H9 (cell line): ENCODE measurements at regions not wholly inside any gene's neighbourhood (a gene's known extent, or its start where the extent isn't known, plus 50 kb on each side); places are given as distances from the start of the nearest gene placed in this dataset.

Source experiments
- DNase-seq: peaks from one replicate; pipeline ENCODE4 v3.0.0-alpha.2; 2017
- H2AFZ ChIP-seq: one replicate; pipeline ENCODE4 v1.6.1; 2013; ENCODE audit warnings: mild to moderate bottlenecking, low read length, control low read depth, moderate library complexity
- H2AK5ac ChIP-seq: 2 replicates; pipeline ENCODE4 v1.6.1; 2013; ENCODE audit warnings: low read length, control low read depth, mixed read lengths; ENCODE audit not compliant: insufficient read length
- H2BK120ac ChIP-seq: one replicate; pipeline ENCODE4 v1.6.1; 2013; ENCODE audit warnings: low read depth, mild to moderate bottlenecking, low read length, control low read depth, inconsistent platforms; ENCODE audit not compliant: poor library complexity, severe bottlenecking
- H2BK12ac ChIP-seq: 2 replicates; pipeline ENCODE4 v1.6.1; 2013; ENCODE audit warnings: low read length, control low read depth, mixed read lengths, low read depth; ENCODE audit not compliant: insufficient read length
- H2BK15ac ChIP-seq: 2 replicates; pipeline ENCODE4 v1.6.1; 2013; ENCODE audit warnings: low read depth, low read length, control low read depth
- H2BK20ac ChIP-seq: one replicate; pipeline ENCODE4 v1.6.1; 2013; ENCODE audit warnings: low read depth, mild to moderate bottlenecking, low read length, control low read depth, inconsistent platforms; ENCODE audit not compliant: poor library complexity, severe bottlenecking
- H2BK5ac ChIP-seq: 2 replicates; pipeline ENCODE4 v1.6.1; 2013; ENCODE audit warnings: low read length, control low read depth, mixed read lengths; ENCODE audit not compliant: insufficient read length
- H3K14ac ChIP-seq: 2 replicates; pipeline ENCODE4 v1.6.1; 2013; ENCODE audit warnings: low read length, control low read depth; ENCODE audit not compliant: insufficient read depth
- H3K18ac ChIP-seq: 2 replicates; pipeline ENCODE4 v1.6.1; 2013; ENCODE audit warnings: low read depth, mild to moderate bottlenecking, mixed read lengths, low read length, control low read depth; ENCODE audit not compliant: insufficient read length
- H3K23ac ChIP-seq: 2 replicates; pipeline ENCODE4 v1.6.1; 2013; ENCODE audit warnings: low read length, control low read depth, mixed read lengths, low read depth; ENCODE audit not compliant: insufficient read length
- H3K23me2 ChIP-seq: 2 replicates; pipeline ENCODE4 v1.6.1; 2013; ENCODE audit warnings: low read depth, mild to moderate bottlenecking, mixed read lengths, low read length, control low read depth; ENCODE audit not compliant: insufficient read length, poor library complexity, severe bottlenecking
- H3K27ac ChIP-seq: 2 replicates; pipeline ENCODE4 v1.5.1; 2013; ENCODE audit warnings: low read length, control low read depth, mixed read lengths, low read depth; ENCODE audit not compliant: insufficient read length
- H3K27me3 ChIP-seq: 2 replicates; pipeline ENCODE4 v1.6.1; 2013; ENCODE audit warnings: low read length, control low read depth, inconsistent platforms; ENCODE audit not compliant: insufficient read depth
- H3K4ac ChIP-seq: 2 replicates; pipeline ENCODE4 v1.6.1; 2013; ENCODE audit warnings: low read depth, mild to moderate bottlenecking, control low read depth, inconsistent platforms, low read length, moderate library complexity
- H3K4me1 ChIP-seq: 2 replicates; pipeline ENCODE4 v1.6.1; 2013; ENCODE audit warnings: low read length, control low read depth, inconsistent platforms; ENCODE audit not compliant: insufficient read depth
- H3K4me2 ChIP-seq: 2 replicates; pipeline ENCODE4 v1.6.1; 2013; ENCODE audit warnings: low read length, control low read depth, mixed read lengths; ENCODE audit not compliant: insufficient read length, insufficient read depth
- H3K56ac ChIP-seq: 2 replicates; pipeline ENCODE4 v1.6.1; 2013; ENCODE audit warnings: low read depth, mild to moderate bottlenecking, mixed read lengths, low read length, control low read depth; ENCODE audit not compliant: insufficient read length
- H3K79me1 ChIP-seq: 2 replicates; pipeline ENCODE4 v1.6.1; 2013; ENCODE audit warnings: low read depth, mild to moderate bottlenecking, moderate library complexity, low read length, control low read depth, inconsistent platforms; ENCODE audit not compliant: insufficient read depth, poor library complexity, severe bottlenecking
- H3K79me2 ChIP-seq: 2 replicates; pipeline ENCODE4 v1.6.1; 2013; ENCODE audit warnings: low read length, control low read depth, inconsistent platforms; ENCODE audit not compliant: insufficient read depth
- H3K9ac ChIP-seq: 2 replicates; pipeline ENCODE4 v1.6.1; 2013; ENCODE audit warnings: low read length, control low read depth, mixed read lengths; ENCODE audit not compliant: insufficient read length; ENCODE audit errors: extremely low read depth
- H3K9me3 ChIP-seq: one replicate; pipeline ENCODE4 v1.6.1; 2013; ENCODE audit warnings: low read depth, low read length, inconsistent platforms; ENCODE audit not compliant: control insufficient read depth
- H3T11ph ChIP-seq: one replicate; pipeline ENCODE4 v1.6.1; 2013; ENCODE audit warnings: mild to moderate bottlenecking, low read length, control low read depth, inconsistent platforms
- H4K20me1 ChIP-seq: one replicate; pipeline ENCODE4 v1.6.1; 2013; ENCODE audit not compliant: control insufficient read depth, insufficient read length, insufficient read depth
- H4K5ac ChIP-seq: 2 replicates; pipeline ENCODE4 v1.6.1; 2013; ENCODE audit warnings: low read depth, mild to moderate bottlenecking, mixed read lengths, low read length, control low read depth; ENCODE audit not compliant: insufficient read length
- H4K8ac ChIP-seq: replicated peaks from 2 replicates; pipeline ENCODE4 v1.6.1; 2013; ENCODE audit warnings: low read length, control low read depth, mixed read lengths, low read depth; ENCODE audit not compliant: insufficient read length
- H4K91ac ChIP-seq: 2 replicates; pipeline ENCODE4 v1.6.1; 2013; ENCODE audit warnings: low read depth, mild to moderate bottlenecking, moderate library complexity, mixed read lengths, low read length, control low read depth; ENCODE audit not compliant: insufficient read length
- H3K27ac Mint-ChIP-seq, 3 experiments: 2 replicates in 2 of 3; 3 replicates in 1 of 3; pipeline ENCODE4 v1.8.0; 2020 to 2021; ENCODE audit warnings: mixed read lengths in 3 of 3, mild to moderate bottlenecking in 1 of 3, moderate library complexity in 1 of 3
- H3K27me3 Mint-ChIP-seq: 2 replicates; pipeline ENCODE4 v1.8.0; 2021; ENCODE audit warnings: low read depth, mild to moderate bottlenecking, moderate library complexity, mixed read lengths
- H3K36me3 Mint-ChIP-seq, 3 experiments: 2 replicates in 2 of 3; 3 replicates in 1 of 3; pipeline ENCODE4 v1.8.0; 2020 to 2021; ENCODE audit warnings: low read depth in 3 of 3, mixed read lengths in 3 of 3; ENCODE audit not compliant: insufficient read depth in 1 of 3
- H3K4me1 Mint-ChIP-seq, 2 experiments: 2 replicates each; pipeline ENCODE4 v1.8.0; 2020; ENCODE audit warnings: mixed read lengths in 2 of 2
- H3K4me3 Mint-ChIP-seq, 2 experiments: 2 replicates in 1 of 2; 3 replicates in 1 of 2; pipeline ENCODE4 v1.8.0; 2020 to 2021; ENCODE audit warnings: mild to moderate bottlenecking in 2 of 2, mixed read lengths in 2 of 2, moderate library complexity in 1 of 2
- H3K9me3 Mint-ChIP-seq, 2 experiments: 2 replicates in 1 of 2; 3 replicates in 1 of 2; pipeline ENCODE4 v1.8.0; 2020; ENCODE audit warnings: mild to moderate bottlenecking in 2 of 2, mixed read lengths in 2 of 2, moderate library complexity in 1 of 2
- WGBS: extraction: QIAGEN DNeasy Blood & Tissue Kit; methylation state at CpG from one replicate; pipeline ENCODE4 v1.1.7; 2013; ENCODE audit warnings: missing lambda C conversion rate, low lambda C conversion rate, mixed read lengths; ENCODE audit not compliant: insufficient read length; ENCODE audit errors: extremely low coverage; 5-methylcytosine and 5-hydroxymethylcytosine counted together
- TF ChIP-seq, protein P1 (sequence below): fragments of 200-600 bp; sonication (generic); conservative IDR thresholded peaks from 3 replicates; pipeline ENCODE4 v1.8.0; 2021; ENCODE audit warnings: antibody characterized with exemption, mild to moderate bottlenecking

DNA sequence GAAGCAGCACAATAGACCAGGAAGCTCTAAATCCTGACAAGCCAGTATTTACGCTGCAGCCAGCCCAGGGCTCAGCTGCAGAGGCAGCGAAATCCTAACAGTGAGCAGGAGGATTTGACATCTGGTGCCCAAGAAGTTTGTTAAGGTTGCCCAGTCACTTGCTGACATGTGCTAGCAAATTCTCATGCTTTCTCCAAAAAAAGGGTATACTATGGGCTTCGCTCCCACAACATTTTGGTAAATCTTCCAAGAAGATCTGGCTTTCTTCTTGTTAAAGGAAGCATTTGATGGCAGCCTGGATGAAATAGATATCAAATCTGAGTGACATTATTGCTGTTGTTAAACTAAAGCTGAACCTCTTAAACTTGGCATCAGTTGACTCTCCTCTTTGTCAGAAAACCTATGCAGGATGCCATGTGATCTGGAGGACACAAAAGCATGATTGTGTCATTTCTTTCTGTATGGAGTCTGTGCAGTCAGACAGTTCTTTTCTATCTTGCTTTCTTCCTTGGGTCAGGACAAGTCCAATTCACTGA, 949.7 kb upstream of the RBFOX1 start:
- no peak overlapping the region for H3K56ac ChIP-seq
- H3K14ac ChIP-seq = no peak overlapping the region
- no peak overlapping the region for H2BK120ac ChIP-seq
- Mint-ChIP-seq H3K36me3 (peaks cover 0 to 4% (median 0%) of the 10 kb centered on the region in 3 experiments; a peak in 1 of 7 replicates), H3K4me3 (no peak overlapping the region), H3K27ac (no peak overlapping the region), H3K9me3 (no peaks in the 10 kb centered on the region; a peak in 1 of 5 replicates), H3K4me1 (no peaks in the 10 kb centered on the region), H3K27me3 (no peaks in the 10 kb centered on the region)
- DNase-seq = no peak
- no peak overlapping the region for H2BK15ac ChIP-seq
- no peak overlapping the region for H2BK5ac ChIP-seq
- H3K9me3 ChIP-seq = no peaks in the 10 kb centered on the region
- no peak overlapping the region for H3K4me2 ChIP-seq
- no peaks in the 10 kb centered on the region for H3K79me1 ChIP-seq
- H3T11ph ChIP-seq = no peak overlapping the region
- no peaks in the 10 kb centered on the region for H4K20me1 ChIP-seq
- H4K91ac ChIP-seq = no peak overlapping the region
- no peak overlapping the region for H3K23ac ChIP-seq
- H2BK20ac ChIP-seq = no peak overlapping the region
- no peaks in the 10 kb centered on the region for H3K27me3 ChIP-seq
- TF ChIP-seq, protein P1, sequence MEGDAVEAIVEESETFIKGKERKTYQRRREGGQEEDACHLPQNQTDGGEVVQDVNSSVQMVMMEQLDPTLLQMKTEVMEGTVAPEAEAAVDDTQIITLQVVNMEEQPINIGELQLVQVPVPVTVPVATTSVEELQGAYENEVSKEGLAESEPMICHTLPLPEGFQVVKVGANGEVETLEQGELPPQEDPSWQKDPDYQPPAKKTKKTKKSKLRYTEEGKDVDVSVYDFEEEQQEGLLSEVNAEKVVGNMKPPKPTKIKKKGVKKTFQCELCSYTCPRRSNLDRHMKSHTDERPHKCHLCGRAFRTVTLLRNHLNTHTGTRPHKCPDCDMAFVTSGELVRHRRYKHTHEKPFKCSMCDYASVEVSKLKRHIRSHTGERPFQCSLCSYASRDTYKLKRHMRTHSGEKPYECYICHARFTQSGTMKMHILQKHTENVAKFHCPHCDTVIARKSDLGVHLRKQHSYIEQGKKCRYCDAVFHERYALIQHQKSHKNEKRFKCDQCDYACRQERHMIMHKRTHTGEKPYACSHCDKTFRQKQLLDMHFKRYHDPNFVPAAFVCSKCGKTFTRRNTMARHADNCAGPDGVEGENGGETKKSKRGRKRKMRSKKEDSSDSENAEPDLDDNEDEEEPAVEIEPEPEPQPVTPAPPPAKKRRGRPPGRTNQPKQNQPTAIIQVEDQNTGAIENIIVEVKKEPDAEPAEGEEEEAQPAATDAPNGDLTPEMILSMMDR = no peak
- no peaks in the 10 kb centered on the region for H3K23me2 ChIP-seq
- no peak overlapping the region for H3K4ac ChIP-seq
- H3K79me2 ChIP-seq = no peaks in the 10 kb centered on the region
- WGBS = no CpG with 5 or more reads among the region's 3 CpGs
- H2AK5ac ChIP-seq = no peak overlapping the region
- no peak overlapping the region for H2AFZ ChIP-seq
- no peak overlapping the region for H4K5ac ChIP-seq
- no peak overlapping the region for H3K27ac ChIP-seq
- H3K9ac ChIP-seq = no peak overlapping the region
- H3K18ac ChIP-seq = no peak overlapping the region
- no peak overlapping the region for H2BK12ac ChIP-seq
- no peak overlapping the region for H4K8ac ChIP-seq
- no peaks in the 10 kb centered on the region for H3K4me1 ChIP-seq
